ENCODE measurements at regions not wholly inside any gene's neighbourhood (a gene's known extent, or its start where the extent isn't known, plus 50 kb on each side); places are given as distances from the start of the nearest gene placed in this dataset.

GRCh38 chr11:29019960-29020683, 911.9 kb downstream of the METTL15 start:
- TF ChIP-seq CTCF (IDR thresholded peaks at IDR 0.05; ENCODE audit: insufficient read depth, low read length): no peak
- TF ChIP-seq GABPA (IDR thresholded peaks at IDR 0.05; ENCODE audit: low read depth): no peak

Measured in HL-60 (cell line).